K562 (cell line): ENCODE measurements at regions not wholly inside any gene's neighbourhood (a gene's known extent, or its start where the extent isn't known, plus 50 kb on each side); places are given as distances from the start of the nearest gene placed in this dataset.

Experiments
- ATAC-seq: fragments of 200-7000 bp; cut with Tn5 transposase; 3 replicates; pipeline ENCODE4 v1.9.1; 2020; ENCODE audit warnings: moderate library complexity
- BruUV-seq: library from RNA; stranded (reverse); fragments of 400-500 nt; replicated peaks from 2 replicates; lab custom pipeline; 2021; lab: Mats Ljungman, UMichigan
- CTCF ChIA-PET: fragments of 300-600 bp; formaldehyde crosslinking; extraction: SDS; loops from one replicate; lab custom pipeline; 2021; ENCODE audit warnings: low intra/inter-chr PET ratio; lab: Yijun Ruan, JAX
- POLR2A ChIA-PET: fragments of 300-600, 350-650 bp; sonication (Branson Sonifier 250); formaldehyde crosslinking; extraction: SDS; loops from one replicate; lab custom pipeline; 2021; ENCODE audit warnings: antibody characterized with exemption, inconsistent platforms; lab: Yijun Ruan, JAX
- DNase-seq, 4 experiments: peaks; one replicate each; pipeline versions ENCODE4 v3.0.0 to v3.0.0-alpha.2; 2011 to 2018; ENCODE audit warnings: low spot score in 3 of 4, mixed read lengths in 3 of 4; ENCODE audit errors: extremely low read depth in 1 of 4
- FAIRE-seq: peaks from 2 replicates; lab custom pipeline; 2011; peaks lifted over from hg19 to GRCh38; lab: Jason Lieb, UNC
- H2AFZ ChIP-seq: 2 replicates; pipeline ENCODE4 v1.6.0; 2011; ENCODE audit warnings: low read depth, low read length, control low read depth, inconsistent platforms
- H3K27ac ChIP-seq: fragments of 200-600 bp; 3 replicates; pipeline ENCODE4 v1.8.0; 2011; ENCODE audit warnings: low read depth, mild to moderate bottlenecking, control low read depth, inconsistent platforms, low read length, moderate library complexity, mixed read lengths; ENCODE audit errors: extremely low read depth
- H3K27me3 ChIP-seq, 2 experiments: fragments of 300-600 bp in 1 of 2; 2 replicates in 1 of 2; 3 replicates in 1 of 2; pipeline versions ENCODE4 v1.6.0 to v1.8.0; 2011; ENCODE audit warnings: inconsistent platforms in 2 of 2, low read length in 2 of 2, mild to moderate bottlenecking in 1 of 2, mixed read lengths in 1 of 2, moderate library complexity in 1 of 2; ENCODE audit not compliant: control insufficient read depth in 2 of 2, insufficient read depth in 2 of 2
- H3K36me3 ChIP-seq: fragments of 300-600 bp; 3 replicates; pipeline ENCODE4 v1.8.0; 2011; ENCODE audit warnings: mild to moderate bottlenecking, low read length, inconsistent platforms; ENCODE audit not compliant: control insufficient read depth, insufficient read depth
- H3K4me1 ChIP-seq, 2 experiments: fragments of 200-600 bp in 1 of 2; replicated peaks in 1 of 2; 2 replicates in 1 of 2; 3 replicates in 1 of 2; pipeline versions ENCODE4 v1.5.1 to v1.8.0; 2011; ENCODE audit warnings: inconsistent platforms in 2 of 2, low read length in 2 of 2, mild to moderate bottlenecking in 1 of 2, mixed read lengths in 1 of 2, moderate library complexity in 1 of 2; ENCODE audit not compliant: control insufficient read depth in 2 of 2, insufficient read depth in 2 of 2
- H3K4me2 ChIP-seq: 2 replicates; pipeline ENCODE4 v1.6.1; 2011; ENCODE audit warnings: low read length, control low read depth, inconsistent platforms, mixed read lengths; ENCODE audit not compliant: insufficient read depth
- H3K4me3 ChIP-seq: fragments of 200-600 bp; sonication (generic), shearing (Covaris generic); 2 replicates; pipeline ENCODE4 v1.5.1; 2016; ENCODE audit warnings: control low read depth, inconsistent platforms
- H3K79me2 ChIP-seq: fragments of 200-600 bp; 3 replicates; pipeline ENCODE4 v1.8.0; 2011; ENCODE audit warnings: low read length, inconsistent platforms; ENCODE audit not compliant: control insufficient read depth, insufficient read depth
- H3K9ac ChIP-seq, 2 experiments: 2 replicates each; pipeline versions ENCODE4 v1.6.0 to v1.6.1; 2011; ENCODE audit warnings: low read depth in 2 of 2, low read length in 2 of 2, control low read depth in 1 of 2, inconsistent platforms in 1 of 2, mild to moderate bottlenecking in 1 of 2, mixed read lengths in 1 of 2; ENCODE audit not compliant: insufficient read depth in 1 of 2
- H3K9me1 ChIP-seq: one replicate; pipeline ENCODE4 v1.6.0; 2011; ENCODE audit warnings: inconsistent platforms, mild to moderate bottlenecking, low read length, moderate library complexity; ENCODE audit not compliant: control insufficient read depth, insufficient read depth
- H3K9me3 ChIP-seq: replicated peaks from 2 replicates; pipeline ENCODE4 v1.5.1; 2011; ENCODE audit warnings: low read depth, low read length, inconsistent platforms; ENCODE audit not compliant: control insufficient read depth, insufficient read depth
- H4K20me1 ChIP-seq: replicated peaks from 2 replicates; pipeline ENCODE4 v1.6.1; 2011; ENCODE audit warnings: low read length, inconsistent platforms, mixed read lengths; ENCODE audit not compliant: control insufficient read depth, insufficient read depth
- ADNP ChIP-seq: fragments of 200-800 bp; sonication (Bioruptor generic); IDR thresholded peaks from 2 replicates; pipeline ENCODE4 v1.6.1; 2016; ENCODE audit warnings: missing genetic modification characterization, missing compliant biosample characterization
- BRD4 ChIP-seq: fragments of 200-600 bp; sonication (generic); IDR thresholded peaks from 2 replicates; pipeline ENCODE4 v1.6.1; 2017; ENCODE audit warnings: inconsistent platforms
- CGGBP1 ChIP-seq: fragments of 250-450 bp; sonication (Bioruptor Pico); IDR thresholded peaks from 2 replicates; pipeline ENCODE4 v1.9.0; 2021; ENCODE audit warnings: mild to moderate bottlenecking
- DMBX1 ChIP-seq: fragments of 250-450 bp; sonication (Bioruptor Pico); IDR thresholded peaks from 2 replicates; pipeline ENCODE4 v1.8.0; 2022; ENCODE audit warnings: inconsistent platforms, mild to moderate bottlenecking, moderate library complexity, borderline replicate concordance
- JUNB ChIP-seq: fragments of 450-650 bp; formaldehyde crosslinking; conservative IDR thresholded peaks from 2 replicates; pipeline ENCODE4 v1.4.0; 2020; ENCODE audit warnings: mild to moderate bottlenecking
- MAX ChIP-seq: sonication (generic); formaldehyde crosslinking; IDR thresholded peaks from 2 replicates; pipeline ENCODE4 v1.9.0; 2022; ENCODE audit warnings: mild to moderate bottlenecking, missing genetic modification reagents
- NCOA4 ChIP-seq: fragments of 450-650 bp; IDR thresholded peaks from 2 replicates; pipeline ENCODE4 v1.6.1; 2018; ENCODE audit warnings: mild to moderate bottlenecking; ENCODE audit not compliant: partially characterized antibody
- NEUROD1 ChIP-seq: fragments of 150-350 bp; IDR thresholded peaks from 2 replicates; pipeline ENCODE4 v1.6.1; 2014; ENCODE audit warnings: borderline replicate concordance, low read length, low read depth; ENCODE audit not compliant: partially characterized antibody
- PHF8 ChIP-seq: fragments of 200-600 bp; sonication (generic); IDR thresholded peaks from 2 replicates; pipeline ENCODE4 v1.6.1; 2012; ENCODE audit warnings: mixed run types, mild to moderate bottlenecking, inconsistent platforms, low read length, moderate library complexity, borderline replicate concordance
- PKNOX1 ChIP-seq: fragments of 450-650 bp; IDR thresholded peaks from 2 replicates; pipeline ENCODE4 v1.6.1; 2016
- PTTG1 ChIP-seq: fragments of 450-650 bp; IDR thresholded peaks from 2 replicates; pipeline ENCODE4 v1.6.1; 2016; ENCODE audit warnings: low read depth, mild to moderate bottlenecking, missing genetic modification characterization, missing compliant biosample characterization
- SMARCA4 ChIP-seq: fragments of 450-650 bp; IDR thresholded peaks from 2 replicates; pipeline ENCODE4 v1.6.1; 2016
- TBP ChIP-seq: optimal IDR thresholded peaks from 2 replicates; pipeline ENCODE3; 2011; ENCODE audit warnings: low read depth, low read length, improper control_type of control experiment
- TCFL5 ChIP-seq: fragments of 250-450 bp; sonication (Bioruptor Pico); conservative IDR thresholded peaks from 2 replicates; pipeline ENCODE4 v1.6.1; 2021; ENCODE audit warnings: mild to moderate bottlenecking, moderate library complexity, matching md5 sums
- TEAD2 ChIP-seq: fragments of 450-650 bp; IDR thresholded peaks from 2 replicates; pipeline ENCODE4 v1.6.1; 2016; ENCODE audit warnings: missing genetic modification characterization, control low read depth, missing compliant biosample characterization
- TOE1 ChIP-seq, 2 experiments: fragments of 450-650 bp in 1 of 2; sonication (generic) in 1 of 2; formaldehyde crosslinking in 1 of 2; IDR thresholded peaks; 2 replicates each; pipeline versions ENCODE4 v1.7.1 to v1.8.0; 2016 to 2022; ENCODE audit warnings: borderline replicate concordance in 2 of 2, mild to moderate bottlenecking in 2 of 2, antibody characterized with exemption in 1 of 2, inconsistent platforms in 1 of 2, low read depth in 1 of 2, missing genetic modification reagents in 1 of 2, moderate library complexity in 1 of 2
- ZNF146 ChIP-seq: IDR thresholded peaks from one replicate; pipeline ENCODE4 v1.6.1; 2018; ENCODE audit warnings: missing compliant biosample characterization; ENCODE audit not compliant: unreplicated experiment
- ZNF780A ChIP-seq: fragments of 250-450 bp; sonication (Bioruptor Pico); IDR thresholded peaks from 2 replicates; pipeline ENCODE4 v1.5.0; 2021; ENCODE audit warnings: mild to moderate bottlenecking
- ZSCAN29 ChIP-seq: fragments of 450-650 bp; IDR thresholded peaks from 2 replicates; pipeline ENCODE4 v1.6.1; 2017
- WGBS: fragments of 100-300 bp; shearing (Covaris generic); methylation state at CpG from one replicate; pipeline ENCODE4 v1.1.6; 2016; ENCODE audit warnings: low coverage, mixed read lengths; ENCODE audit not compliant: insufficient coverage; ENCODE audit errors: missing lambda C conversion rate; 5-methylcytosine and 5-hydroxymethylcytosine counted together
- in situ Hi-C: fragments of 300-500 bp; cut with MboI; formaldehyde crosslinking; loops from 4 replicates; pipeline ENCODE4 v1.15.0; 2018; ENCODE audit warnings: inconsistent platforms, mixed read lengths
- intact Hi-C: fragments of 100-400 bp; cut with micrococcal nuclease; formaldehyde crosslinking; loops from 2 replicates; pipeline ENCODE4 v1.14.2; 2022

- Histone ChIP-seq H3K27me3 (no peaks in the 10 kb centered on the region; a peak in 1 of 5 replicates), H3K27ac (no peak overlapping the region), H3K79me2 (no peaks in the 10 kb centered on the region), H3K4me2 (no peak overlapping the region), H4K20me1 (no peaks in the 10 kb centered on the region), H3K36me3 (no peaks in the 10 kb centered on the region), H3K4me1 (no peaks in the 10 kb centered on the region; a peak in 1 of 5 replicates), H3K4me3 (no peak overlapping the region), H2AFZ (no peak overlapping the region), H3K9me3 (no peaks in the 10 kb centered on the region), H3K9me1 (no peaks in the 10 kb centered on the region), H3K9ac (no peak overlapping the region)
- intact Hi-C loops (no loop called here), in situ Hi-C loops (no loop called here)
- DNase-seq (no peak), FAIRE-seq (no peak), ATAC-seq (no peak)
- TF ChIP-seq NCOA4, result no peak
- TF ChIP-seq PKNOX1, result no peak
- no peak for TF ChIP-seq TCFL5 (CRISPR knock-in tag)
- no peak for TF ChIP-seq SMARCA4
- TF ChIP-seq CGGBP1, result no peak
- no peak for TF ChIP-seq NEUROD1
- no peak for TF ChIP-seq ZNF780A (CRISPR knock-in tag)
- no peak for TF ChIP-seq JUNB (CRISPR knock-in tag)
- no peak for TF ChIP-seq MAX (CRISPR knock-in tag)
- TF ChIP-seq PHF8, result no peak
- TF ChIP-seq BRD4, result no peak
- no peak for TF ChIP-seq ZSCAN29
- no peak for TF ChIP-seq TEAD2 (tag)
- TF ChIP-seq PTTG1 (tag), result no peak
- no peak for TF ChIP-seq TBP
- no peak for TF ChIP-seq TOE1 (IDR thresholded peaks at IDR 0.05; ENCODE audit: borderline replicate concordance)
- no peak for TF ChIP-seq TOE1 (CRISPR knock-in tag; IDR thresholded peaks at IDR 0.05; ENCODE audit: borderline replicate concordance, low read depth)
- TF ChIP-seq DMBX1 (CRISPR knock-in tag), result no peak
- no peak for TF ChIP-seq ADNP (tag)
- TF ChIP-seq ZNF146, result no peak
- CTCF ChIA-PET, result no interaction called here
- POLR2A ChIA-PET, result interaction anchor here (0.6 to 0.8 kb wide), 2 partner anchors 9 to 298 kb away, joined by 3 read pairs; no protein-coding TSS in a partner anchor
- no TSS peak for BruUV-seq
- WGBS, result 0% methylated on average over 2 of the region's 2 CpGs
Observed at GRCh38 chr1:184299796-184300195, 87.0 kb upstream of the C1orf21 start.
